KOPT-K1 (cell line): ENCODE measurements at regions not wholly inside any gene's neighbourhood (a gene's known extent, or its start where the extent isn't known, plus 50 kb on each side); places are given as distances from the start of the nearest gene placed in this dataset.

Experiments used
- H3K27ac ChIP-seq: fragments of 200-600 bp; sonication (generic); 2 replicates; pipeline ENCODE4 v1.5.1; 2016; ENCODE audit warnings: antibody characterized with exemption, mild to moderate bottlenecking, low read depth, low read length; ENCODE audit not compliant: poor library complexity, severe bottlenecking
- H3K36me3 ChIP-seq: fragments of 200-600 bp; sonication (generic); 2 replicates; pipeline ENCODE4 v1.5.1; 2017; ENCODE audit warnings: antibody characterized with exemption, mild to moderate bottlenecking, low read length, moderate library complexity; ENCODE audit not compliant: insufficient read depth
- H3K9me3 ChIP-seq: fragments of 200-600 bp; sonication (generic); 2 replicates; pipeline ENCODE4 v1.5.1; 2017; ENCODE audit warnings: antibody characterized with exemption, low read length, mild to moderate bottlenecking; ENCODE audit not compliant: insufficient read depth, poor library complexity, severe bottlenecking

DNA sequence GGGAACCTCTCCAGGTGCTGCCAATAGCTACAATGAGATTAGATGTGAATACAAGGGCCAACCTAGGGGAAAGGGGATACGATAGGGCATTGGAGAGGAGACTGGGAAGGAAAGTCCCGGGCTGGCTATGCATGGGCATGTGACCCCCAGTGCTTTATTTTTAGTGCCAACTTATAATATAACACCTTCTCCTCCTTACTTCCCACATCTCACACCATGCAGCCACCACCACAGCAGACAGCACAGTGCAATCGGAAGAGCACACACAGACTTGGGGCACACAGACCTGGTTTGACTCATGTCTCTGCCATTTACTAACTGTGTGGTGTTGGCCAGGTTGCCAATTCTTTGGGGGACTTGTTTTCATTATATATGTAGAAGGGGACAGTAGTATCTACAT is 85.4 kb downstream of the TOMM20 start:
- H3K27ac ChIP-seq: no peak overlapping the region
- peaks cover 6% of the 10 kb centered on the region for H3K9me3 ChIP-seq
- H3K36me3 ChIP-seq: no peaks in the 10 kb centered on the region

DNA sequence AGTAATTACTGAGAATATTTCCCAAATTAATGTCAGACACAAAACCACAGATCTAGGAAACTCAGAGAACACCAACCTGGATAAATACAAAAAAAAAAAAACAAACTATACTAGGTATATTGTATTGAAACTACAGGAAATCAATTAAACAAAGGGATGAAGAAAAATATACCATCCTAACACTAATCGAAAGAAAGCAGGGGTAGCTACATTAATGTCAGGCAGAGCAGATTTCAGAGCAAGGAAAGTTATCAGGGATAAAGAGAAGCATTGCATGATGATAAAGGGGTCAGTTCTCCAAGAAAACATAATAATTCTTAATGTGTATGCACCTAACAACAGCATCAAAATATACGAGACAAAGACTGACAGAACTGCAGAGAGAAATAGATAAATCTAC is 89.9 kb downstream of the TOMM20 start:
- H3K9me3 ChIP-seq: peaks cover 9% of the 10 kb centered on the region
- no peak overlapping the region for H3K27ac ChIP-seq
- no peaks in the 10 kb centered on the region for H3K36me3 ChIP-seq

DNA sequence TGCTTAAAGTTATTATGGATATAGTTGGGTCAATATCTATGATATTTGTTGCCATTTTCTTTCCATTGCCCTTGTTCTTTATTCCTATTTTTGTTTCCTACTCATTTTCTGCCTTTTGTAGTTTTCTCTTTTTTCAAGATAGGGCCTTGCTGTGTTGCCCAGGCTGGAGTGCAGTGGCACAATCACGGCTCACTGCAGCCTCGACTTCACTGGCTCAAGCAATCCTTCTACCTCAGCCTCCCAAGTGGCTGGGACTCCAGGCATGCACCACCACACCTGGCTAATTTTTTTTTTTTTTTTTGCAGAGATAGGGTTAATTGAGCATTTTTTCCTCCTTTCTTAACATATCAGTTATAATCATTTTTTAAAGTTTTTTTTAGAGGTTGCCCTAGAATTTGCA is 92.7 kb downstream of the TOMM20 start:
- Histone ChIP-seq H3K27ac (no peak overlapping the region), H3K36me3 (no peaks in the 10 kb centered on the region), H3K9me3 (peaks cover 9% of the 10 kb centered on the region)

DNA sequence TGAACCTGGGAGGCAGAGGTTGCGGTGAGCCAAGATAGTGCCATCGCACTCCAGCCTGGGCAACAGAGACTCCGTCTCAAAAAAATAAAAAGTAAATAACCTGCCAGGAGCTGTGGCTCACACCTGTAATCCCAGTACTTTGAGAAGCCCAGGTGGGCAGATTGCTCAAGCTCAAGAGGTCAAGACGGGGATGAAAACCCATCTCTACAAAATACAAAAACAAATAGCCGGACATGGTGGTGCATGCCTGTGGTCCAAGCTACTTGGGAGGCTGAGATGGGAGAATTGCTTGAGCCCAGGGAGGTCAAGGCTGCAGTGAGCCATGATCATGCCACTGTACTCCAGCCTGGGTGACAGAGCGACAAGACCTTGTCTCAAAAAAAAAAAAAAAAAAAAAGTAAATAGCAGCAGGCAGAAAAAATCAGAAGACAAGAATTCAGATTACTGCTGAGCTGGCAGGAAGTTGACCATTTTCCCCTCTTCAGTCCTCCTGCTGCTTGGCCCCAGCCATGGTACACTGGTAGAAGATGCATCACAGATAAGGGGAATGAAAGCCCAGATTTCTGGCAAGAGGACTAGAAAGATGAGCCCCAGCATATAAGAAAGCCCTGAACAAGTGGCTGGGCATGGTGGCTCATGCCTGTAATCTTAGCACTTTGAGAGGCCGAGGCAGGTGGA is 97.6 kb downstream of the TOMM20 start:
- Histone ChIP-seq H3K27ac (no peak overlapping the region), H3K36me3 (no peaks in the 10 kb centered on the region), H3K9me3 (no peaks in the 10 kb centered on the region)

DNA sequence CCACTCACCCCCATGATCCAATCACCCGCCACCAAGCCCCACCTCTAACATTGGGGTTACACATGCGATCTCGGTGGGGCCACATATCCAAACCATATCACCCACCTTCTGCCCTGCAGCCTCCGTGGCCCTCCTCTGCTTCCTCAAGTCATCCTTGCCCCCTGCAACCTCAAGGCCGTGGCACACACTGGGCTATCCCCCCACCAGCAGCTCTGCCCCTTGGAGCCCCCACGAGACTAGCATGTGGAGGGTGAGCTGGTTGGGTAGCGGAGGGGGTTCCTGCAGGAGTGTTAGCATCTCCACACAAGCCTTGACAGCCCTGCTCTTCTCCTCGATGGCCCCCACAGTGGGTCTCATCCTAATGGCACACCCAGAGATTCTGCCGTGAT is 100.8 kb downstream of the TOMM20 start:
- no peaks in the 10 kb centered on the region for H3K9me3 ChIP-seq
- H3K36me3 ChIP-seq: no peaks in the 10 kb centered on the region
- no peak overlapping the region for H3K27ac ChIP-seq

DNA sequence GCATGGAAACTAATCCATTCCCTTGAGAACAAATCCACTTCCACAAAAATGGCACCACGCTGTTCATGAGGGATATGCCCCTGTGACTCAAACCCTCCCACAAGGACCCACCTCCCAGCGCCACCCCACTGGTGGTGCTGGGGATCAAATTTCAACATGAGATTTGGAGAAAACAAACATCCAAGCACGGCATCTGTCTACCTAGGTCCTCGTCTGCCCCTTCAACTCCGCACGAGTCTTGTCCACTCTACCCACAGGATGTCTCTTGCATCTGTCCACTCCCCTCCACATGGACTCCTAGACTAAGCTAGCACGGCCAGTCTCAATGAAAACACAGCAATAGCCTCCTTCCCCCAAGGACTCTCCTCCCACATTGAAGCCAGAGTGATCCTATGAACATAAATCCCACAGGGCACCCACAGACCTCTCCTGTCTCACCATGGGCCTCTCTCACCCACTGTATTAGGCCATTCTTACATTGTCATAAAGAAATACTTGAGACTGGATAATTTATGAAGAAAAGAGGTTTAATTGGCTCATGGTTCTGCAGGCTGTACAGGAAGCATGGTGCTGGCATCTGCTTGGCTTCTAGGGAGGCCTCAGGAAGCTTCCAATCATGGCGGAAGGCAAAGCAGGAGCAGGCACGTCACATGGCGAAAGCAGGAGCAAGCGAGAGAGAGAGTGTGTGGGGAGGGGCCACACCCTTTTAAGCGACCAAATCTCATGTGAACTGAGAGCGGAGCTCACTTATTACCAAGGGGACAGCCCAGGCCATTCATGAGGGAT is 101.4 kb downstream of the TOMM20 start:
- no peaks in the 10 kb centered on the region for H3K36me3 ChIP-seq
- H3K27ac ChIP-seq: no peak overlapping the region
- no peaks in the 10 kb centered on the region for H3K9me3 ChIP-seq

DNA sequence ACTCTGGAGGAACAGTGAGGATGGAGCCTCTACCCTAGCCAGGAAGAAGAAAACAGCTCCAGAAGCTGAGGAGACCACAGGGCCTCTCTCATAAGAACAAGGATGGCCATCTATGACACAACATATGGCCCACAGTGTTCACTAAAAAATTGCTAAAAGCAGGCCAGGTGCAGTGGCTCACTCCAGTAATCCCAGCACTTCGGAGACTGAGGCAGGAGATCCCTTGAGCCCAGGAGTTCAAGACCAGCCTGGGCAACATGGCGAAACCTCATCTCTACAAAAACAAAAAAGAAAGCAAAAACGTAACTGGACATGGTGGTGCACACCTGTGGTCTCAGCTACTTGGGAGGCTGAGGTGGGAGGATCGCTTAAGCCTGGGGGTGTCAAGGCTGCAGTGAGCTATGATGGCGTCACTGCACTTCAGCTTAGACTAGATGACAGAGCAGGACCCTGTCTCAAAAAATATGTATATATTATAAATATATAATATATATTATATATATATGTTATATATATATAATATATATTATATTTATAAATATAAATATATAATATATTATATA is 103.1 kb downstream of the TOMM20 start:
- no peaks in the 10 kb centered on the region for H3K36me3 ChIP-seq
- no peak overlapping the region for H3K27ac ChIP-seq
- no peaks in the 10 kb centered on the region for H3K9me3 ChIP-seq

DNA sequence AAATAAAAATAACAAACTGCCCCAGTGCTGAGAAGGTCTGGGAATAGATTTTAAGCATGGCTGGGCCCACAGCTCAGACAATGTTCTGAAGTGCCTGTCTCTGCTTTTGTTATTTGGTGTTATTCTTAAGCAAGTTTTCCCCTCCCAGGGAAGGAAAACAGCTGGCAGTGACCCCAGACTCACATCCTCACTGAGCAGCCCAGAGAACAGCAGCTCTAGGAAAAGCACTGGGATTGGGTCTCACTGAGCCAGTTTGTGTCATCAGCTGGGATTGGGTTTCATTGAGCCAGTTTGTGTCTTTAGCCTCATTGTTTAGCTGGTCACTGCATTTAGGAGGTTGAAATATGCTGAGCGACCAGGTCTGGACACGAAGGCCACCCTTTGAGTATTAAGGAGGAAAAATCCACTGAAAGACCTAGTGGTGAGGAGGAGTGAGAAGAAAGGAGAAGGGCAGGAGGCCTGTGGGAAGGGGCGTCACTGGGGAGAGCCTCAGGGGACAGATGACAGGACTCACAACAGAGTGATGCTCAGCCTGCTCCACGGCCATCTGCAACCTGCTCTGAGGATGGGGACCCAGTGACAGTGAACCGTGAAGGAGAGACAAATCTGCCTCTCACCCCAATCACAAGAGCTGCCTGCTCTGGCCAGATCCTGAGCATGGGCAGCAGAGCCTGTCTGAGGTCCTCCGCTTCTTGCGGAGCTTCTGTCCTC is 103.8 kb downstream of the TOMM20 start:
- H3K36me3 ChIP-seq: no peaks in the 10 kb centered on the region
- H3K27ac ChIP-seq: no peak overlapping the region

DNA sequence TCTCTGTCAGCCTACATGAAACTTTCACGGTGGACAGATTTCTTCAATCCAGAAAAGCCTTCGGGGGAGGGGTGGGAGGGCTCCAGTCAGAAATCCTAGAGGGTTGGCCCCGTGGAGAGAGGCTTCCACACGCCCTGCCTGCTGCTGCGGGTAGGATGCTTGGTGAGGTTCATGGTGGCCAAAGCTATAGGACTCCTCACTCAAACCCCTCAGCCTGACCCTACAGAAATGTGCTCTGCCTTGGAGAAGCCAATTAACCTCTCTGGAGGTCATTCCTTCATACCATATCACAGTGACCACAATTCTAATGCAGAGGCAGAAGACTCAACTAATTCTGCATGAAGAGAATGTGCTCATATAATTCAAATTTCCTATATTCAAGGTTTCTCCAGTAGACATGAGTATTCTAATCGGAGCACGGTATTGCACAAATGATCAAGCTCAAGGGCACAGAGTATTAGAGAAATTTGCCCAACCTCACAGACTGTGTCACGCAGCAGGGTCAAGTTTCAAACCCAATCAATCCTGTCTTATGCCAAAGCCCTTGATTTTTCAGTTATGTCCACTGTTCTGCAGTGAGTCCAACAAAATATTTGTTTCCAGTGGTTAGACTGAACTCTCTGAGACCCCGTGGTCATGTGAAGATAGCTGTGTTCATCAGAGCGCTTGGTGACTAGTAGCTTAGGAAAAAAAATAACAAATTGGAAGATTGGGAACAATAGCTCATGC is 104.8 kb downstream of the TOMM20 start:
- Histone ChIP-seq H3K27ac (no peak overlapping the region), H3K9me3 (no peaks in the 10 kb centered on the region), H3K36me3 (no peaks in the 10 kb centered on the region)

More for the DNA sequence above, 103.8 kb downstream of the TOMM20 start:
- no peaks in the 10 kb centered on the region for H3K9me3 ChIP-seq

DNA sequence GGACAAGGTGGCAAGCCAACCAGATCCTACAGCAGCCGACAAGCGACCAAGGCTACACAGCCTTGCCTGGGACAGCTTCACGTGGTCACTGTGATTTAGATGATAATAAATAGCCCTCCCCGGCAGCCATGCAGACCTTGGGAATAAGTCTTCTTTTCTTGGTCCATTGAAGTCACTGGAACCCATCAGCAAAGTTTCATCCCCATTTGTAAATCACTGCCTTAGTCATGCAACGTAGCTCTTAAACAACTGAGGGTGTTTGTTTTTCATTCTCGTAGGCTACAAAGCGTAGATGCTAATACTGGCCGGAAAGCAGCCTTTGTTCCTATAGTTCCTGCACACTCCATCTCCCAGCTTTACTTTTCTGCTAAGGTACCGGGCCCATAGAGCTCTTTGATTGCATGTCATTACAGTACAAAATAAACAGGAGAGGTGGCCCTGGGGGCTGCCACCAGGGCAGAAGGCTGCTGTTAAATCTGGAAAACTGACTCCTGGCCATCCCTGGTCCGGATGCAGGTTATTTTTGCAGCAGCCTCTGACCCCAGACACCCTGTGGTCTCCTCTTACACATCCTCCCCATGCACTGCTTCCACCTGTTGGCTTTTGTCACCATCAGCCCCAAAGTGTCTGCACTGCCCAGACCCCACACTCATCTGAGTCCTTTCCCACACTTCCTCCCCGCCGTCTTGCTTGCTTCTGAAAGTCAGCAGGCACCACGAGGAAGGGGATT is 105.5 kb downstream of the TOMM20 start:
- Histone ChIP-seq H3K9me3 (no peaks in the 10 kb centered on the region), H3K27ac (no peak overlapping the region), H3K36me3 (no peaks in the 10 kb centered on the region)

DNA sequence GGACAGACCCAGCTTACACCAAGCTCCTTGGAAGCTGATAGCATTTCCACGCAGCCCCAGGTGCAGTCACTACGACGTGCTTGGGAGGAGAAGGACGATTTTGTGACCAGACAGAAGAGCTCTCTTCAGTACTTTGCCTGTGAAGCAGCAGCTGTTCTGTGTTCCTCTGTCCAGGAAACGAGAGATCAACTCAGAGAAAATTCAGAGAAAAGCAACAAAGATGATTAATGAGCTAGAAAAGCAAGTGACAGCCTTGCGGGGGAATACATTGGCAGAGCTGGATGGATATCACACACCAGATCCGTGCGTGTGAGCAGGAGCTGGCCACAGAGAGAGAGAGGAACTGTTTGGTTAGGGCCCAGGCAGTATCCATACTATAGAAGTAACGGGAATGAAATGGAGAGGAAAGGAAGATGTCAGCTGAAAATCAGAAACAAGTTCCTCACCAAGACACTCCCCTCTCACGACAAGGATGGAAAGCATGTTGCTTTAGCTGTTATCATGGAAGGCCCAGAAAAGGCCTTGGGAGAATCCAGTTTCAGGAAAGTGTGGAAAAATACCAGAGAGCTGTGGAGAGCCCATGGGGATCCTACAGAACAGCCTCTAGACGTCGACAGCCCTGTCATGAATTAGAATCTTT is 106.2 kb downstream of the TOMM20 start:
- Histone ChIP-seq H3K36me3 (no peaks in the 10 kb centered on the region), H3K9me3 (no peaks in the 10 kb centered on the region), H3K27ac (no peak overlapping the region)

DNA sequence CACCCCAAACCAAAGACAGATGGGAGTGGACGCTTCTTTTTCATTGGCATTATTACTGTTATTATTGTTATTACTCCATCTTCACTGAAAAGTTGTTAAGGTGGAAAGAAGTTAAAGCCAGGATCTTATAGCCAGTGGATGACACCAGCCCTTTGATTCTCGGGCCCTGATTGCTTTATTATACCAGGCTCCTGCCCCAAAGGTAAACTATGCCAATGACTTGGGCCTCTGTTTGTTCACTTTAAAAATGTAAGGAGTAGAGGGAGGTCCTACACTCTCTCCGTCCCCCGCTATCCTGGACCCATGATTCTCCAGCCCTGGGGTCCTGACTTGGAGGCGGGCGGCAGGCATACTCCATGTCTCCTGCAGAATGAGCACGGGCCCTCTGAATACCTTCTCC is 106.8 kb downstream of the TOMM20 start:
- Histone ChIP-seq H3K9me3 (no peaks in the 10 kb centered on the region), H3K27ac (no peak overlapping the region), H3K36me3 (no peaks in the 10 kb centered on the region)

DNA sequence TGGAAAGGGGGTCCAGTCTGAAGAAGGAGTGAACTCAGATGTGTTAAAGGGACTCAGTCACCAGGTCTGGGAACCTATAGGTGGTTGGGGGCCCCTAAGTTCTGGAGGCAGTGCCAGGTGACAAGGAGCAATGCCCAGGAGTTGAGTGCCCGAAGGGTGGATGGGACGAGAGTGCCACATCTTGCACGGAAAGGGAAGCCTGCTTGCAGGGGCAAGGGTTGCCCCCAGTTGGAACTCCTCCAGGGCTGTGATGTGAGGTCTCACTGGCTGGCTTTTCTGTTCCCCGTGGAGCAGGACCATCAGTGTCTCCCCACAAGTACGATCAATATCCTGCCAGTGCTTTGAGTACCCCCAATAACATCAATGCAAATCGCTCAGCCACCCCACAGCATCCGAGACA is 107.3 kb downstream of the TOMM20 start:
- H3K27ac ChIP-seq: no peak overlapping the region
- H3K9me3 ChIP-seq: no peaks in the 10 kb centered on the region
- H3K36me3 ChIP-seq: no peaks in the 10 kb centered on the region

DNA sequence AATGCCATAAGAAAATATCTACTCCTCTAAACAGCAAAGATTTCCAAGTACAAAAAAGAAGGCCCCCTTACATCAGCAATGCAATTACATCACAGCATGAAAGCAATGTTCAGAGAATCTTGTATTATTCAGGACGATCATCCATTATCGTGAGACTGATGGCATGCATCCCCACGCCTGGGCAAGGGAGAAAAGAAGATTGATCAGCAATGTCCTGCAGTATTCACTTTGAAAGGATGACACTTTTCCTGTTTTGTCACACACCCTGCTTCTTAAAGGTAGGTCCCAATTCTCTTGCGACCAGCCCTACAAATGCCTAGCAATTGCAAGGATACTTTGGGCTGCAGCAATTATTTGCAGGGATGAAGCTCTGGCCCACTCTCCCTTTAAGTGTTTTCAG is 108.7 kb downstream of the TOMM20 start:
- Histone ChIP-seq H3K36me3 (no peaks in the 10 kb centered on the region), H3K9me3 (no peaks in the 10 kb centered on the region), H3K27ac (no peak overlapping the region)
